ENCODE measurements at regions not wholly inside any gene's neighbourhood (a gene's known extent, or its start where the extent isn't known, plus 50 kb on each side); places are given as distances from the start of the nearest gene placed in this dataset.

DNA sequence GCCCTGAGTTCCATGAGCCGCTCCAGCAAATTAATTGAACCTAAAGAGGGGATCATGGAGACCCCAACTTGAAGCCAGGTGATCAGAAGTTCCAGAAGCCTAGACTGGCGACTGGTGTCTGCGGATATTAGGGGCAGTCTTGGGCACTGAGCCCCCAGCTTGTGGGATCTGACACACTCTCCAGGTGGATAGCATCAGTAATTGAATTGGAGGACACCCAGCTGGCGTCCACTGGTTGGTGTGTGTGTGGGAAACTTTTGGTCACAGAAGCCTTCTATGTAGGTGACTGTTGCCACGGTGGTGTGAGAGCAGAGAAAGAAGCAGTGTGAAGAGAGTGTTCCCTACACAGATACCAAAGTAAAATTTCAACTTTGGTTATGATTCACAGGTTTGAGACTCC lies 106.0 kb upstream of the ADPGK start:
- TF ChIP-seq, protein P1, sequence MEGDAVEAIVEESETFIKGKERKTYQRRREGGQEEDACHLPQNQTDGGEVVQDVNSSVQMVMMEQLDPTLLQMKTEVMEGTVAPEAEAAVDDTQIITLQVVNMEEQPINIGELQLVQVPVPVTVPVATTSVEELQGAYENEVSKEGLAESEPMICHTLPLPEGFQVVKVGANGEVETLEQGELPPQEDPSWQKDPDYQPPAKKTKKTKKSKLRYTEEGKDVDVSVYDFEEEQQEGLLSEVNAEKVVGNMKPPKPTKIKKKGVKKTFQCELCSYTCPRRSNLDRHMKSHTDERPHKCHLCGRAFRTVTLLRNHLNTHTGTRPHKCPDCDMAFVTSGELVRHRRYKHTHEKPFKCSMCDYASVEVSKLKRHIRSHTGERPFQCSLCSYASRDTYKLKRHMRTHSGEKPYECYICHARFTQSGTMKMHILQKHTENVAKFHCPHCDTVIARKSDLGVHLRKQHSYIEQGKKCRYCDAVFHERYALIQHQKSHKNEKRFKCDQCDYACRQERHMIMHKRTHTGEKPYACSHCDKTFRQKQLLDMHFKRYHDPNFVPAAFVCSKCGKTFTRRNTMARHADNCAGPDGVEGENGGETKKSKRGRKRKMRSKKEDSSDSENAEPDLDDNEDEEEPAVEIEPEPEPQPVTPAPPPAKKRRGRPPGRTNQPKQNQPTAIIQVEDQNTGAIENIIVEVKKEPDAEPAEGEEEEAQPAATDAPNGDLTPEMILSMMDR (conservative IDR thresholded peaks at IDR 0.05; ENCODE audit: low read depth, low read length): no peak
- no peak for TF ChIP-seq EZH2 (IDR thresholded peaks at IDR 0.05; ENCODE audit: borderline replicate concordance, low read depth, low read length, poor library complexity, severe bottlenecking)
